ENCODE measurements at regions not wholly inside any gene's neighbourhood (a gene's known extent, or its start where the extent isn't known, plus 50 kb on each side); places are given as distances from the start of the nearest gene placed in this dataset.

- TF ChIP-seq CTCF (conservative IDR thresholded peaks at IDR 0.05), result no peak
- H3K27ac ChIP-seq, result no peak overlapping the region
Measured at GRCh38 chr5:166428264-166428803, 1863.1 kb upstream of the WWC1 start.

GRCh38 chr5:166430491-166431319 is 1860.7 kb upstream of the WWC1 start:
- no peak overlapping the region for H3K27ac ChIP-seq
- no peak for TF ChIP-seq CTCF (conservative IDR thresholded peaks at IDR 0.05)

- TF ChIP-seq CTCF (conservative IDR thresholded peaks at IDR 0.05), result no peak
- no peak overlapping the region for H3K27ac ChIP-seq
Measured at GRCh38 chr5:166431456-166431855, 1860.0 kb upstream of the WWC1 start.

GRCh38 chr5:166433679-166434078 is 1857.8 kb upstream of the WWC1 start:
- TF ChIP-seq CTCF (conservative IDR thresholded peaks at IDR 0.05), result no peak

GRCh38 chr5:166436872-166437271 is 1854.6 kb upstream of the WWC1 start:
- no peak for TF ChIP-seq CTCF (conservative IDR thresholded peaks at IDR 0.05)
- H3K27ac ChIP-seq, result no peak overlapping the region

More at GRCh38 chr5:166433679-166434078, 1857.8 kb upstream of the WWC1 start:
- no peak overlapping the region for H3K27ac ChIP-seq

- H3K27ac ChIP-seq, result no peak overlapping the region
- no peak for TF ChIP-seq CTCF (conservative IDR thresholded peaks at IDR 0.05)
Measured at GRCh38 chr5:166486348-166486747, 1805.1 kb upstream of the WWC1 start.

GRCh38 chr5:166488560-166488959 is 1802.9 kb upstream of the WWC1 start:
- TF ChIP-seq CTCF (conservative IDR thresholded peaks at IDR 0.05), result no peak
- H3K27ac ChIP-seq, result no peak overlapping the region
